ENCODE measurements at regions not wholly inside any gene's neighbourhood (a gene's known extent, or its start where the extent isn't known, plus 50 kb on each side); places are given as distances from the start of the nearest gene placed in this dataset.
"Not testable (repeated sequence)": the region's sequence is repeated elsewhere in the genome, so short reads cannot be mapped to it uniquely, and the experiment has no call there.

DNA sequence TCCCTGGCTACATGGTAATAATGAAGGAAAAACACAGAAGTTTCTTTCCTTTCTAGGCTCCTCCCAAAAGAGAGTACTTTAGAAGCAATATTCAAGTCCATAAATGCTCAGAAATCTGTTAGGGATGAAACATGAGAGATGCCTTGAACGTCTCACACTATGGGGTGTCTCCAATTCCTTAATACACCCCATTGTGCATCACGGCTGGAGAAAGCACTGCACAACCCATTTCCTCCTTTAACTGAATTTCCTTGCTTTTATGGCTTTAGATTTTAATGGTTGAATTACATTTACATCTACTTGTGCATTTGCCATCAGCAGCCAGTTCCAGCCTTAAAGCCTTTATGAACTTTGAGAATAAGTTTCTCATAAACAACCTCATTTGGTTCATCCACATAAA, 498.9 kb upstream of the PTBP2 start:
- DNase-seq, result no peak

DNA sequence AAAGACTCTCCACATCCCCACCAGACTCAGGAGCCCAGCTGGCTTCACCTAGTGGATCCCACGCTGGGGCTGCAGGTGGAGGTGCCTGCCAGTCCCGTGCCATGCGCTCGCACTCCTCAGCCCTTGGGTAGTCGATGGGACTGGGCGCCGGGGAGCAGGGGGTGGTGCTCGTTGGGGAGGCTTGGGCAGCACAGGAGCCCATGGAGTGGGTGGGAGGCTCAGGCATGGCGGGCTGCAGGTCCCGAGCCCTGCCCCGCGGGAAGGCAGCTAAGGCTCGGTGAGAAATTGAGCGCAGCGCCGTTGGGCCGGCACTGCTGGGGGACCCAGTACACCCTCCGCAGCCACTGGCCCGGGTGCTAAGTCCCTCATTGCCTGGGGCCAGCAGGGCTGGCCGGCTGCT, 497.4 kb upstream of the PTBP2 start:
- not testable (repeated sequence) for DNase-seq

DNA sequence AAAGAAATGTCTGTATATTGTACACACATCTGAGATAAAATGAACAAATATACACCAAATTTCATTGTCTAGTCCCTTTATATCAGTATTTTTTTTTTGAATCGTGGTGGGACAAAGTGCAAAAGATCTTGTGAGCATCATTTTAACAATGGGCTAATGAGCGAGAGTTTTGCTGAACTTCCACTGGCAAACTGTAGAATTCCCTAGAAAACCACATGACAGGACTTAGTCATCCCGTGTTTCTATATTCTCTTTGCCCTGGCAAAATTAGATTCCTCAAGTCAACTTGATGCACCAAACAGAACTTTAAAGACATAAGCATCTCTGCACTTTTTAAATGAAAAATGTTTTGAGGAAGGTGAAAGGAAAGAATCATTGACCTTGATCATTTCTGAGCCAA, 488.2 kb upstream of the PTBP2 start:
- DNase-seq, result no peak

DNA sequence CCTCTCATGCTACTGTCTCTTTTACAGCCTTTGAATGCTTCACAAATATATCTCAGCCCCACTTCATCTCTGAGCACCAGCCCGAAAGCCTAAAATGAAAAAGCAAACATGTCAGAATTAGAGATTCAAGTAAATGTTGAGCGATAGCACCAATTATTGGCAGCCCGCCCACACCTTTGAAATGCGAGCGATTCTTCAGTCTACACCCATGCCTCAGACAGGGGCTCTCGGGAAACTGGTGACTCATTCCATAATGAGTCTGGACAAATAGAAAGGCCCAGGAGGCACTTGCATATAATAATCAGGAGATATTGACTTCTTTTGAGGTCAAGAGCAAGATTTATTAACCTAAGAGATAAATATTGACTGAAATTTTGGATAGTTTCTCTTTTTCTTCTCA, 487.3 kb upstream of the PTBP2 start:
- no peak for DNase-seq

DNA sequence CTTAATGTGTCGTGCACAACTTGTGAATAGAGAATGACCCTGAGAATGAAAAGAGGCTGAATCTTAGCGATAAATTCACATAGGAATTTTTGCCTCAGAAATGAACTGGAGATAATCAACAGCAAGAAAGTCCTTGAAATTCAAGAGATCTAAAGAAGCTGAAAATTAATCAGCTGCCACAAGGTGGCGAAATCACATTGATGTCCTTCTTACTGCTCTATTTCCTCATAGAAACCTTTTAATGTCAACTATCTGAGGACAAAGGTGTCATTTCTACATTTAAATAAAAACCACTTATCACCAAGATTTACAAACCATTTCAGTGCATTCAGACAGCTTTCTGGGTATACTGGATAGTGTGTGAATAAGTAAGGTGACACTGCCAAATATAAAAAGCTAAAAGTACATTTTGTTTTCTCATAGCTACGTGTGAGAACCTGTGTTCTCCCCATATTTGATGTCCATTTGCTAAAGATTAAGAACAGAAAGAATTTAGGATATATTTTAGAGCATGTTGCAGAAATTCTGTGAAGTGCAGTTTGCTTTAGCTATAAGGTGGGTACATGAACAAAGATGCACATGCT, 485.3 kb upstream of the PTBP2 start:
- peak; percentile 59 for DNase-seq

DNA sequence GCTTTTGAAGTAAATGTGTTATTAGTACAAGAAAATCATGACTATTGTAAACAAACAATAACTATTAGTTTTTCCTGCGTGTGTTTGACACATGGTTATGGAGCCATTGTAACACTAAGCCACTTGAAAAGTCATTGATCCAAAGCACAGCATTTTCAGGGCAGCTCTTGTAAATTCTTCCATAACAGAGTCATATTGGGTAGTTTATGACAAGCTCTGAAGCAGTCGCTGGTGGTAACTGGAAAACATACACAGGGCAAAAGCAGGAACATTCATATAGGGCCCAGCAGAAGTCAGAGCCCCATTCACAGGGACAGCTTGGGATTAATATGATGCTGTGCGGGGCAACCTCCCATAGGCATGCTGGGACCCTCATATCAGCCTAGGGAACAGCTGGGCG, 483.2 kb upstream of the PTBP2 start:
- no peak for DNase-seq

DNA sequence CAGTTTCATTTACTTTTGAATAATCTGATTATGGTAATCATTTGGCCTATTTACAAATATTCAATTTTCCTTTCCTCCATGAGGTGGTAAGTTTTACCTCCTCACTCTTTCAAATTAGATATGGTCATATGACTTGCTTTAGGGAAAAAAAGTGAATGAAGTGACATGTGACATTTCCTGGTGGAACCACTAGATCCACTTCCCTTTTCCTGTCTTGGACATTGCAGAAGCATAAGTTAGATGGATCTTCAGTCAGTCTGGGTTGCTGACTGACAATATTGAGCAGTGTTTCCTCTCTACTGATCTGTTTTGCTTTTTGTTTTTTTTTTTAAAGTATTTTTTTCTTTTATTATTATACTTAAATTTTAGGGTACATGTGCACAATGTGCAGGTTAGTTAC, 481.1 kb upstream of the PTBP2 start:
- no peak for DNase-seq

DNA sequence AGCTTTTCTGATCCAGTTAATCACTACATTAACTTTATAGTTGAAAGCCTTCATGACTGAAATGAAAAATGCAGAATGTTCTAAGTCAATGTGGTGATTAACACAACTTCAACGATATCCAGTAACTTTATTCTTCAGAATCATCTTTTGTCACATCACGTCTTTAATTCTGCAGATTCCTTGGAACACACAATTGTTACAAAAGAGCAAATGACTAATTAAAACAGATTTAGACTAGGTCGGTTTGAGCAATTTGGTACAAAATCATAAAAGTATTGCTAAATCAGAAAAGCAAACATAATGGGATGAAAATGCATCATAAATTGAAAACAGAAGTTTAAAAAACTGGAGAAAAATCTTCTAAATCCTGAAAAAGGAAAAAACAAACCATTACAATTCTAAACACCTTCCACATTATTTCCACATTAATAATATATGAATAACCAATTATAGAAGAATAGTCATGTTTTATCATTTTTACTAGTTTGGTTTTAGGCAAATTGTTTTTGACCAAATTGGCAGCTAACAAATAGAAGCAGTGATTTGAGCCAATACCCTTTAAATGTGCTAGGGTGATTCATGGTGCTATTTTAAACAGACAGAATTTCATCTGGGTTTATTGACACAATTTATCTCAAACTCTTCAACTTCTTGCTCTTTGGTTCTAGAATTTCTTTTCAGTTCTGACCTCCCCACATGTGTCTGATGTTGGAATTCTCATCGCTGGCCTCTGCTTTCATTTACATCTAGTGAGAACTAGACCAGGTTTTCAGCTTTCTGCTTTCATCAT, 468.1 kb upstream of the PTBP2 start:
- DNase-seq, result no peak

DNA sequence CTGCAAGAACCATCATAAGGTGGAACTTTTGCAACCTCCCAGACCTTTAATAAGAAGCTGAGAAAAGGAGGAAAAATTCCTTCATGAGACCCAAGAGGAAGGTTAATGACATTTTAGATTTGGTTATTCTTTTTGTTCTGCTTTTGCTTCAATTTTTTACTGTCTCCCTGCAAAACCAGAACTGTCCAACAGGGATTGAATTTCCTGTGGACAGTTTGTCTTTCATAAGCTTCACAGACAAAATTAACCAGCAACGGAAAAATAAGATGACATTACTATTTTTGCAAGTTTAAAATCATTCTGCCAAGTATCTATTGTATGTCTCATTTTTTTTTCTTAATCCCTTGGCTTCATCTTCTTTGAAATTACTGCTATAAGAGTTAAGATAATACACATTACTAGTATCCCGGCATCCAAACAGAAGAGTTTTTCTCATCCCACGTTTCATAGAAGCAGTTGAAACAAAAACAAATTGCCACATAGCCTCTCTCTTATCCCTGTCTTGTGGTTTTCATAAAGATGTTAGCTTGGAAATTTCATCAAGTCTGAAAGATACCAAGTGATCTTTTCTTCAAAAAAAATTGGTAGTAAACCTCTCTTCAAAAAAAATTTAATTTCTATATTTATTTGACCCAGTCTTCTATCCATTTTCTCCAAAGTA, 465.3 kb upstream of the PTBP2 start:
- DNase-seq, result no peak

DNA sequence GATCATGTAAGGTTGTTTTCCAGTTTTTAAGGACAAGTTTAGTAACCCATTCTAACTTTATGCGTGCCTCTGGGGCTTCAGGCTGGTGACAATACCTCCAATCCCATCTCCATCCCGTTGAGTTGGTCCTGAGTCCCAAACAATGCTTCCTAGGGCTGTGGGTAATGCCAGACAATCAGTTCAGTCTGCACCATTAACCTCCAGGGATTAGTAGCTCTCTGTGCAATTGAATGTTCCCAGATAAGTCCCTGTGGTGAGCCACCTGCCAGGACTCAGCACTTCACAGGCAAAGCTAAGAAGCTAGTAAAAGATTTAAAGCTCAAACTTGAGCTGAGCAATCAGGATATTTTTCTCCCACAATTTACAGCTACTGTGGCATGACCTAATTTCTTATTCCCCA, 462.2 kb upstream of the PTBP2 start:
- peak; percentile 32 for DNase-seq

DNA sequence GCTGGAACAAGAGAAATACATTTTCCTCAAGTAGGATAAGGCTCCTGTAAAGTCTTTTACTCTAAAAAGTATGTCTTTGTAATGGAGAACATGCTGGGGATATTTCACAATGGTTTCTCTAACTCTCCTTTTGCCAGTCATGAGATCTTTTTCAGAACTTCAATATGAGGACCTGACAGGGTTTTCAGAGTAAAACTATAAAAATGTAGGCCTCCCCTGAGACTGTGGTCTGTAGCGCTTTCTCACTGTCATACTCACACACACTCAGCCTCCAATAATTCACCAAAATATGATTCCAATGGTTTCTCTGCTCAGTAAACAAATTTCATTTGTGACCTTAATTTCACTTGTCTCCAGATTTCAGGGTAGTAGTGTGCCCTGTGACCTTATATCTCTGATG, 440.1 kb upstream of the PTBP2 start:
- DNase-seq, result no peak

DNA sequence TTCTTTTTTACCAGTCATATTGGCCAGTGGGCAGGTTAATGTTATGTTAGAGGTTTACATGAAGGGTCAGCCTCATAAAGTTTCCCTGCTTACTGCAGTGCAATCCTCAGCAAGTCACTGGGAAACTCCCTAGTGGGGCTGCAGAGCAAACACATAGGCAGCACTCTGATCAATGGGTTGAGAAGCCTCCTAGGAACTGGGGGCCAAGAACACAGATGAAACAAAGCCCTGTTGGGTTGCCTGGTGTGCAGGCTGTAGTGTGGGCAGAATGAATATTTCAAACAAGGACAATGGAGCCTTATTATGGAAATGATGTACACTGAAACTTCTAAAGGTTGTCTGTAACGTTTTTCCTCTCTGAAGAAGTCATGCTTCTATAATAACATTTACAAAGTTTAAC, 431.6 kb upstream of the PTBP2 start:
- DNase-seq, result no peak

DNA sequence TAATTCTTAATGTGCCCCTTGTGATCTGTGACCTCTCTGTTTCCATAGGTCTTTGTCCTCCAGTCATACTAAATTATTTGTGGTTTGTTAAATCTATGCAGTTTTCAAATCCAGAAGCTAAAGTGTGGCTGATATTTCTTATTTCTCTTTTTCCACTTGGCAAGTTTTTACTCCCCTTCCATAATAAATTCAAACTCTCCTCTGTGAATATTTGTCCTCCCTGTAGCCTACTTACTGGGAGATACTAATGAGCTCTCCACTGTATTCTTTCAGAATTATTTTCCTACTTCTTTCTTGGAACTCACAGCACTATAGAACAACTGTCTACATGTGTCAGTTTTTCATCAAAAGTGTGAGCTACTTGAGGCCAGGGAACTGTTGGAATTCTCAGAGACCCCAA, 430.8 kb upstream of the PTBP2 start:
- DNase-seq, result no peak

DNA sequence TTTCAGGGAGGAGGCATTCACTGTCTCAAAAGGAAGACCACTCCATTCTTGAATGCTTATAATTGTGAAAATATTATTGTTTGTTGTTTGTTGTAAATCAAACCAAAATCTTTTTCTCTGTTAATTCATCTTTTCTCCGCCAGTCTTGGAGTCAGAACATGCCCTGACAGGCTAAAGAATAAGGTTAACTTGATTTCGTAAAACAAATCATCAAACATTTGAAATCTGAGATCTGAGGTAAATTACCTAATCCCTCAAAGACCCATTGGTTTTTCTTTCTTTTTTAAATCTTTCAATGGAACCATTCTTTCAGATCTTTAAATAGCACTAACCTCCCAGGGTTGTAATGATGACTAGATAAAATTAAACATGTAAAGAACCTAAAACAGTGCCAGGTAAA, 430.1 kb upstream of the PTBP2 start:
- no peak for DNase-seq

DNA sequence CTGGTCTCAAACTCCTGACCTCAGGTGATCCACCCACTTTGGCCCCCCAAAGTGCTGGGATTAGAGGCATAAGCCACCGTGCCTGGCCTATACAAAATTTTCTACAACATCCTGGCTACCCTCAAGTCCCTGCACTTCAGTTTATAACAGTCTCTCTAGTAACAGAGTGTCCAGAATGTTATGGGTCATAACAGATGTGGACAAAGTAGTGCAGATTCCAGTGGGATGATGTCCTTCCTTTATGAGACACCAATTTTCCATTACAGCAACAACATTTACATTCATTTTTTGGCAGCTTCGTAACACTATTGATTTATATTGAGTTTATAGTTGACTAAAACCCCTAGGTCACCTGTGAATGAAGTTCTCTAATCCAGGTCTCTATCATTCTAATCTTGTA, 429.4 kb upstream of the PTBP2 start:
- no peak for DNase-seq

DNA sequence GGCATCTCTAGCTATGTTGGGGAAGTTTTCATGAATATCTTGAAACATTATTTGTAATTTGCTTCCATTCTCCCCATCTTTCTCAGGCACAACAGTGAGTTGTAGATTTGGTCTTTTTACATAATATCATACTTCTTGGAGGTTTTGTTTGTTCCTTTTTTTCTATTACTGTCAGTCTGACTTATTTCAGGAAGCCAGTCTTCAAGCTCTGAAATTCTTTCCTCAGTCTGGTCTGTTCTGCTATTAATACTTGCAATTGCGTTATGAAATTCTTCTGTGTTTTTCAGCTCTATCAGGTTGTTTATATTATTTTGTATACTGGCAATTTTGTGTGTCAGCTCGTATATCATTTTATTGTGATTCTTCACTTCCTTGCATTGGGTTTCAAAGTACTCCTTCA, 424.6 kb upstream of the PTBP2 start:
- DNase-seq, result no peak

DNA sequence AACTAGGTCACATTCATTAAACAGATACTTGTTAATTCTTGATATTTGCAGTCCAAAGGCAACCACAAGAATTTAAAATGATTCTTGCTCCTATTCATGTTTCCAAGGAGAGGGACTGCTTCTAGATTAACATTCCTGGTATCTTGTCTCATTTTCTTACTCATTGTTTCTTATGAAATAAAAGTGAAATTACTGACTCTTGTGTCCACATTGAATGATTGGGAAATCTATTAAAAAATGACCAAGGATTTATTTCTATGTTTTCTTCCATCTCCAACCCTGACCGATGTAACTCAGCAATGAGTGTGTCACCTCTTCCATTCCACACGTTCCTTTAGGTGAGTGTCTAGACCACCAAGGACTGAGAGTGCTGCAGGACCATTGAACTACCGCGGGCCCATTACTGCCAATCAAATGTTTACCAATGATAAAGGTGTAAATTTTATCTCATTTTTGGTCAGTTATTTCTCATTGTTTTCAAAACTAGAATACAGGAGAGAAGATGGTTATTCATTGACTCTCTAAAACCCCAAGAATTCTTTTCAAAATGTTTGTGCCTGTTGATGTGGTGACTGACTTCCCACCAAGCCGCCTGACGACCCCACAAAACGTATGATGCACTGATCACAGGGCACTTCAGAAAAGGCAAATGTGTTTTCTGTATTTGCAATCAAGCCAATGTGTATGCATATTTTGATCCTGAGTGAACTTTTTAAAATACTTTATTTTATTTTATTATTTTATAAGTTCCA, 414.6 kb upstream of the PTBP2 start:
- no peak for DNase-seq

DNA sequence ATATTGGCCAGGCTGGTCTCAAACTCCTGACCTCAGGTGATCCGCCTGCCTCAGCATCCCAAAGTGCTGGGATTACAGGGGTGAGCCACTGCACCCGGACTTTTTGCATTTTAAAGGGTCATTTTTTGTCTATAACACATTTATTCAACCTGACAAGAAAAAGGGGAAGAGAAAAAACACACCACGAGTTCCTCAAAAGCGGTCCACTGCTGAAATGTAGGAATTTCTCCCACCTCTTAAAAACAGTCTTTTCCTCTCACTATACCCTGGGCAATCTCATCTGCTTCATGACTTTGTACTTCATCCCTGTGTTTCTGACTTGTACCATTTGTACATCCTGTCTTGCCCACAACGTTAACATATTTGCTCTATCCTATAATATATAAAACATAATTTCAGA, 413.3 kb upstream of the PTBP2 start:
- no peak for DNase-seq

DNA sequence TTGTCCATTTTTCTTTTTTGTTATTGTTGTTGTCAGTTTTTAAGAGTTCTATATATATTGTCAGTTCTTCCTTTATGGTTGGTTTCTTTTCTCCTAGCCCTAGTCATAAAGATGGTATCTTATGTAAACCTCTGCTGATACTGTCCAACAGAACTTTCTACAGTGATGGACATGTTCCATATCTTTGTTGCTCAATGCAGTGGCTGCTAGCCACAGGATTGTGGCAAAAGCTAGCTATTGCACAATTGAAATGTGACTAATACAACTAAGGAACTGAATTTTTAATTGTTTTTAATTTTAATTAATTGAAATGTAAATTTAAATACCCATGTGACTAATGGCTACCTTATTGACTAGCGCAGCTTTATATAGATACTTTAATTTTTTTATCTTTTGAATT, 411.8 kb upstream of the PTBP2 start:
- no peak for DNase-seq

DNA sequence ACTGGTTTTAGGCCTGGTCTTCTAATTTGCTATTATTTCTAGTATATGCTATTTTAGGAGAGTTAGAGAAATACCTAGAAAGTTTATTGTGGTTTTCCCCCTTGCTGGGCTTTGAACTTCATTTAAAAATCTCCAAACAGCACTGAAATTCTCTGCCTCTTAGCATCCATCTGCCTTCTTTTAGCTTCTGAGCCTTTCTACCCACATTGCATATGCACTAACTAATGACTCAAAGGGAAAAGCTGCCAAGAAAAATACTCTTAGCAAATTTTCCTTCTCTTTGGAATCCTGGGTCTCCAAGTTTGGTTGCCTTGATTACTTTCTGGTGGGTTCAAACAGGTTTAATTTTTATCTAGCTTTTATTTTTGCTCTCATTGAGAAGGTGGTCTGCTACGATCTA, 408.4 kb upstream of the PTBP2 start:
- DNase-seq, result no peak

DNA sequence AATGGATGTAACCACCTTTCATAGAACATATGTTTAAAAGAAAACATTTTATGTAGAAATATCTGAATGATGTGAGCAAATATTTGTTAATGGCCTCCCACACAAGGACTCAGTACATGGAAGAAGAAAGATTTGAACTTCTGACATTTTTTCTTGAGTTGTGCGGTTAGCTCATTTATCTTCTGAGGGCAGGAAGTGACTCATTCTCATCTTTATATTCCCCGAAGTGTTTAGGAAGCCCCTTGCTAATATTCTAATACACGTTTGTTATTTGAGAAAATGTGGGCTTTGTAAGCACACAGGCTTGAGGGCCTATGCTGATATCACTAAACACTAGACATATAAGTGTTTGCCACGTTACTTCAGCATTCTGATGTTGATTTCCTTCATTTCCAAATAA, 392.5 kb upstream of the PTBP2 start:
- no peak for DNase-seq

DNA sequence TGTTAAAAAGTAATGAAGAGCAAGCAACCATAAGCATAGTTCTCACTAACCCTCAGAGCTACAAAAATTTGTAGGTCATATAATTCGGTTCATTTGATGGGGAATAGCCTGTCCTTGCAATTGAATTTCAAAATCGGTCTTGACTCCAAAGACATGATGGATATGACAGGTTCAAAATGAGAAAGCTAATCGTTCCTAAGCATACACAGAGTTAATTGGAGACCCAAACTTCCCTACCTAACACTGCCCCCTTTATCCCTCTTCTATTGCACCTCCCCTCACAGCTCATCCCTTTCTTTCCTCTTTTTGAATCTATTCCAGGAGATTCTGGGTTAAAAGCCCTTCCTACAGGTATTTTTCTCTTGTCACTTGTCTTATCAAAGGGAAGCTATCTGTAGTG, 390.0 kb upstream of the PTBP2 start:
- peak; percentile 60 for DNase-seq

DNA sequence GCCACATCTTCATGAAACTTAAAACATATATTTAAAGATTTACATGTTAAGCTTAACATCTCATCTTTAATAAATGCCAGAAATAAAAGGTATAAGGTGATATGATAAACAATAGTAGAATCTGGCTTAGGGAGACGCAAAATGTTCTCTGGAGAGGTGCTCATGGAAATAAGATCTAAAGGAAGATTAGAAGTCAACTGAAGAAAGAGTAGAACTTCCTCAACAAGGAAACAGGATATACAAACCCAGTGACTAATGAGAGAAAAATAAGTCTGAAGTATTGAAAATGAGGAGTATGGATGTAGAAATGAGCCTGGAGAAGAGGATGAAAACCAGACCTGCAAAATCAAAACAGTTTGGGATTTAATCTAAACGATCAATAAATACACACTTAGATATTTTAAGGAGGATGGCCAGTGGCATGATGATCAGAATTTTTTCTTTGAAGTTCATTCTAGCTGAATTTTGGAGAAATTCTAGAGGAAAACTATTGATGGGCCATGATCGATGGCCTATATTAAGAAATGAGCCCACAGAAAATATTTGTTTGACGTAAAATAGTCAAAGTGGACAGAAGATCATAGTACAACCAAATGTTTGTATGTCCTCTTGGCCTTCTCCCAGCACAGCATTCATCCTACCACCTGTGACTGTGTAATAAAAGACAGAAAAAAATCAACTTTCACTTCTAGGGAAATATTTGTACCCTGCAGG, 387.9 kb upstream of the PTBP2 start:
- no peak for DNase-seq
